Sigmoid colon (tissue), 3 donors: ENCODE measurements at regions not wholly inside any gene's neighbourhood (a gene's known extent, or its start where the extent isn't known, plus 50 kb on each side); places are given as distances from the start of the nearest gene placed in this dataset.

ENCODE experiments used
- POLR2A ChIP-seq, 2 donors: fragments of 450-650 bp; IDR thresholded peaks; one replicate each; pipeline ENCODE4 v1.6.1; 2016; ENCODE audit warnings: antibody characterized with exemption in 2 of 2, mild to moderate bottlenecking in 2 of 2, moderate library complexity in 2 of 2
- TF ChIP-seq, protein P1 (sequence below), 4 experiments: fragments of 450-650 bp in 3 of 4; fragments of 200-600 bp in 1 of 4; IDR thresholded peaks; one replicate each; pipeline ENCODE4 v1.5.1; 2016 to 2019; ENCODE audit warnings: antibody characterized with exemption in 4 of 4, mild to moderate bottlenecking in 3 of 4, moderate library complexity in 2 of 4

DNA sequence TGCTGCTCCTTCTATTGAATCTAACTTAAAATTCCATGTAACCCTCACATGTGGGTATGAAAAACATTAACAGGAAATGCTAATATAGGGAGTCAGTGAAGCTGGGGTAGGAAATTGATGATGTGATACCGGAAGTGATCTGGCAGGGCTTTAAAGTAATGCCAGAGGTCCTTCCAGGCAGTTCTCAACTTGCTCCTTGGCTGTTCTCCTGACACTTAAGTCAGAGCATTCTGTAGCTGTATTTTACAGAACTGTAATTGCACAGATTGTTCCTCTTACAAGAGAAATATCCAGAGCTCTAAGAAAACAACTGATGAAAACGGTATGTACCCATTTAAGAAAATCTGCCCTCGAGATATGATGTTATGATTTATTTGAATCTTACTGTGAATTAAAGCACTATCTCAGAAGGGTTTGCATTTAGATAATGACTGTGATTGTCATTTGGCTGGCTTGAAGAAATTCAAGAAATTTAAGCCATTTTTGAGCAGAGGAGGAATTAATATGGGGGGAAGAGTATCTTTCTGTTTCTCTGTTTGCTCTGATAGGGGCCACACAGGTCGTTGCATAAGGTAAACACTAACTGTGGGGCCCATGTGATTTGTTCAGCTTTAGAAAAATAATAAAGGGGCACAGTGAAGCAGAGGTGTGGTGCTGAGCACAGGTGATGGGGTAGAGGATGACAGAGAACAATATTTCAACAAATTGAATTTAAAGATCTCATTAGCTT lies 88.4 kb downstream of the BBS10 start:
- no peak for TF ChIP-seq POLR2A (IDR thresholded peaks at IDR 0.05)
- TF ChIP-seq, protein P1, sequence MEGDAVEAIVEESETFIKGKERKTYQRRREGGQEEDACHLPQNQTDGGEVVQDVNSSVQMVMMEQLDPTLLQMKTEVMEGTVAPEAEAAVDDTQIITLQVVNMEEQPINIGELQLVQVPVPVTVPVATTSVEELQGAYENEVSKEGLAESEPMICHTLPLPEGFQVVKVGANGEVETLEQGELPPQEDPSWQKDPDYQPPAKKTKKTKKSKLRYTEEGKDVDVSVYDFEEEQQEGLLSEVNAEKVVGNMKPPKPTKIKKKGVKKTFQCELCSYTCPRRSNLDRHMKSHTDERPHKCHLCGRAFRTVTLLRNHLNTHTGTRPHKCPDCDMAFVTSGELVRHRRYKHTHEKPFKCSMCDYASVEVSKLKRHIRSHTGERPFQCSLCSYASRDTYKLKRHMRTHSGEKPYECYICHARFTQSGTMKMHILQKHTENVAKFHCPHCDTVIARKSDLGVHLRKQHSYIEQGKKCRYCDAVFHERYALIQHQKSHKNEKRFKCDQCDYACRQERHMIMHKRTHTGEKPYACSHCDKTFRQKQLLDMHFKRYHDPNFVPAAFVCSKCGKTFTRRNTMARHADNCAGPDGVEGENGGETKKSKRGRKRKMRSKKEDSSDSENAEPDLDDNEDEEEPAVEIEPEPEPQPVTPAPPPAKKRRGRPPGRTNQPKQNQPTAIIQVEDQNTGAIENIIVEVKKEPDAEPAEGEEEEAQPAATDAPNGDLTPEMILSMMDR (IDR thresholded peaks at IDR 0.05), result no peak
